Smooth muscle cell (in vitro differentiated cells): ENCODE measurements at regions not wholly inside any gene's neighbourhood (a gene's known extent, or its start where the extent isn't known, plus 50 kb on each side); places are given as distances from the start of the nearest gene placed in this dataset.
"Not testable (repeated sequence)": the region's sequence is repeated elsewhere in the genome, so short reads cannot be mapped to it uniquely, and the experiment has no call there.

Source experiments
- DNase-seq: peaks from one replicate; lab custom pipeline; 2025; ENCODE audit not compliant: unreplicated experiment; lab: John Stamatoyannopoulos, UW
- H2AFZ ChIP-seq: fragments of 200-600 bp; sonication (generic); 2 replicates; pipeline ENCODE4 v1.6.0; 2016; ENCODE audit warnings: antibody characterized with exemption, low read depth, mild to moderate bottlenecking
- H3F3A ChIP-seq: fragments of 200-600 bp; sonication (generic); 2 replicates; pipeline ENCODE4 v1.6.0; 2017; ENCODE audit warnings: antibody characterized with exemption, low read depth
- H3K27ac ChIP-seq: fragments of 200-600 bp; sonication (generic); 2 replicates; pipeline ENCODE4 v1.5.1; 2016; ENCODE audit warnings: low read depth, mild to moderate bottlenecking
- H3K27me3 ChIP-seq: fragments of 200-600 bp; sonication (generic); 2 replicates; pipeline ENCODE4 v1.6.1; 2016; ENCODE audit warnings: low read depth, mild to moderate bottlenecking
- H3K36me3 ChIP-seq: fragments of 200-600 bp; sonication (generic); 2 replicates; pipeline ENCODE4 v1.5.1; 2016; ENCODE audit warnings: low read depth
- H3K4me1 ChIP-seq: fragments of 200-600 bp; sonication (generic); 2 replicates; pipeline ENCODE4 v1.5.1; 2016; ENCODE audit warnings: low read depth
- H3K4me2 ChIP-seq: fragments of 200-600 bp; sonication (generic); 2 replicates; pipeline ENCODE4 v1.6.0; 2016; ENCODE audit warnings: mild to moderate bottlenecking
- H3K4me3 ChIP-seq: fragments of 200-600 bp; sonication (generic); 2 replicates; pipeline ENCODE4 v1.5.1; 2016; ENCODE audit warnings: mild to moderate bottlenecking
- H3K79me2 ChIP-seq: fragments of 200-600 bp; sonication (generic); 2 replicates; pipeline ENCODE4 v1.6.0; 2016; ENCODE audit warnings: low read depth, mild to moderate bottlenecking
- H3K9ac ChIP-seq: fragments of 200-600 bp; sonication (generic); 2 replicates; pipeline ENCODE4 v1.6.0; 2016; ENCODE audit warnings: low read depth
- H3K9me3 ChIP-seq: fragments of 200-600 bp; sonication (generic); replicated peaks from 2 replicates; pipeline ENCODE4 v1.5.1; 2016; ENCODE audit warnings: low read depth
- H4K20me1 ChIP-seq: fragments of 200-600 bp; sonication (generic); 2 replicates; pipeline ENCODE4 v1.6.0; 2016; ENCODE audit warnings: low read depth
- WGBS: methylation state at CpG from one replicate; pipeline ENCODE4 v1.1.7; 2016; ENCODE audit warnings: low lambda C conversion rate; 5-methylcytosine and 5-hydroxymethylcytosine counted together
- TF ChIP-seq, protein P1 (sequence below): fragments of 200-600 bp; sonication (generic); IDR thresholded peaks from 2 replicates; pipeline ENCODE4 v1.5.1; 2017; ENCODE audit warnings: borderline replicate concordance, mild to moderate bottlenecking, antibody characterized with exemption; ENCODE audit not compliant: insufficient read depth, poor library complexity, severe bottlenecking

DNA sequence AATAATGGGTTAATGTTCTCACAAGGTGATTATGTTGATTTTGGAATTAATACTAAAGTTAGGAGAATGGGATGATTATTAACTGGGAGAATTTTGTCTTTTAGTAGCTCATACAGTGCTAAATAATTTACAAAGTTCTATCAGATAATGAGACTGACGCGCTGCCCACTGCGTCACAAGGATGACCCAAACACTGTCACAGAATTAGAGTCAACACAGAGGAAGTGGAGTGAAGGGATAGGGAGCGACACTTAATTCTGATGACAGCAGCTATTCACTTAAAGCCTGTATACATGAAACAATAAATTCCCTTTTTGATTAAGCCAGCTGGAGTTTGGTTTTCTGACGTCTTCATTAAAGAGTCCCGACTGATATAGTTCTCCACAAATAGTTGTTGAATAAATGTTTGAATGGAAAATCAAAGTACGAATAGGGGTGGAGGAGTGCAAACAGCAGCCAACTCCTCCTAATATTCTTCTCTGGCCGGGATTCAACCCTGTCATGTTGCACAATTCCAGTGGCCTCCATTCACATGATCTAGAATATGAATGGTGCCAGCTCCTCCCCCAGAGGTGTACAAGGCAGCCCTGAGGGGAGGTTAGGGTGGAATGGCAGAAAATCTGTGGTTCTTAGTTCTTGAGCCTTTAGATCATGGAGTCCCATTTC lies 140.3 kb downstream of the PCSK1 start:
- no peak for DNase-seq
- WGBS, result 86% methylated on average over 8 of the region's 8 CpGs
- TF ChIP-seq, protein P1, sequence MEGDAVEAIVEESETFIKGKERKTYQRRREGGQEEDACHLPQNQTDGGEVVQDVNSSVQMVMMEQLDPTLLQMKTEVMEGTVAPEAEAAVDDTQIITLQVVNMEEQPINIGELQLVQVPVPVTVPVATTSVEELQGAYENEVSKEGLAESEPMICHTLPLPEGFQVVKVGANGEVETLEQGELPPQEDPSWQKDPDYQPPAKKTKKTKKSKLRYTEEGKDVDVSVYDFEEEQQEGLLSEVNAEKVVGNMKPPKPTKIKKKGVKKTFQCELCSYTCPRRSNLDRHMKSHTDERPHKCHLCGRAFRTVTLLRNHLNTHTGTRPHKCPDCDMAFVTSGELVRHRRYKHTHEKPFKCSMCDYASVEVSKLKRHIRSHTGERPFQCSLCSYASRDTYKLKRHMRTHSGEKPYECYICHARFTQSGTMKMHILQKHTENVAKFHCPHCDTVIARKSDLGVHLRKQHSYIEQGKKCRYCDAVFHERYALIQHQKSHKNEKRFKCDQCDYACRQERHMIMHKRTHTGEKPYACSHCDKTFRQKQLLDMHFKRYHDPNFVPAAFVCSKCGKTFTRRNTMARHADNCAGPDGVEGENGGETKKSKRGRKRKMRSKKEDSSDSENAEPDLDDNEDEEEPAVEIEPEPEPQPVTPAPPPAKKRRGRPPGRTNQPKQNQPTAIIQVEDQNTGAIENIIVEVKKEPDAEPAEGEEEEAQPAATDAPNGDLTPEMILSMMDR, result no peak
- peaks cover 2% of the 10 kb centered on the region for H3K4me1 ChIP-seq
- H4K20me1 ChIP-seq, result no peaks in the 10 kb centered on the region
- no peak overlapping the region for H3K9ac ChIP-seq
- H3K4me3 ChIP-seq, result no peak overlapping the region
- H3K36me3 ChIP-seq, result no peaks in the 10 kb centered on the region
- no peak overlapping the region for H3K27ac ChIP-seq
- H3K79me2 ChIP-seq, result no peaks in the 10 kb centered on the region
- no peak overlapping the region for H3K4me2 ChIP-seq
- H3K9me3 ChIP-seq, result no peaks in the 10 kb centered on the region
- H3K27me3 ChIP-seq, result no peaks in the 10 kb centered on the region
- H3F3A ChIP-seq, result peaks cover 3% of the 10 kb centered on the region
- no peak overlapping the region for H2AFZ ChIP-seq

DNA sequence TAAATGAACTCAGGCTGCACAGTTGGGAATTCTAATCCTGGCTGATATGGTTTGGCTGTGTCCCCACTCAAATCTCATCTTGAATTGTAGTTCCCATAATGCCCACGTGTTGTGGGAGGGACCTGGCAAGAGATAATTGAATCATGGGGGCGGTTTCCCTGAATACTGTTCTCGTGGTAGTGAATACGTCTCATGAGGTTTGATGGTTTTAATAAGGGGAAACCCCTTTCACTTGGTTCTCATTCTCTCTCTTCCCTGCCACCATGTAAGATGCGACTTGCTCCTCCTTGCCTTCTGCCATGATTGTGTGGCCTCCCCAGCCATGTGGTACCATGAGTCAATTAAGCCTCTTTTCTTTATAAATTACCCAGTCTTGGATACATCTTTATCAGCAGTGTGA lies 143.8 kb downstream of the PCSK1 start:
- not testable (repeated sequence) for H3K36me3 ChIP-seq, H4K20me1 ChIP-seq, H3K4me2 ChIP-seq, DNase-seq, H3K9ac ChIP-seq, H3K4me3 ChIP-seq, H2AFZ ChIP-seq, H3K9me3 ChIP-seq, H3K27ac ChIP-seq, H3K27me3 ChIP-seq, H3F3A ChIP-seq, H3K79me2 ChIP-seq
- H3K4me1 ChIP-seq, result peaks cover 27% of the 10 kb centered on the region
- 98% methylated on average over 5 of the region's 5 CpGs for WGBS

DNA sequence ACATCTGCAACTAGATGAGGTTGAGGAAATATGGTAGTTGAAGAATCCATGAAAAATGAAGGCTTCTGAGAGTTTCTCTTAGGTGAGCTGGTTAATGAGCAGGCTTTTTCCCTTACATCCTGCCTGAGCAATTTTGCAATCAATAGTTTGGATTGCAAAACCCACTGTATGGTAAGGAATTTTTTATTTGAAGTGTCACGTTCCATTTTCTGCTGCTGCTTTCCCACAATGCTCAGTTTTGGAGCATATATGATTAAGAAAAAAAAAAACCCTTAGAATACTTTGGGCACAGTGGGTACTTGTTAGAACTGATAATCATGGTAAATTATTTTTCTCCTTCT lies 144.2 kb downstream of the PCSK1 start:
- no peaks in the 10 kb centered on the region for H3F3A ChIP-seq
- no peaks in the 10 kb centered on the region for H3K27me3 ChIP-seq
- H3K4me1 ChIP-seq, result peaks cover 27% of the 10 kb centered on the region
- no peaks in the 10 kb centered on the region for H4K20me1 ChIP-seq
- no peaks in the 10 kb centered on the region for H3K9me3 ChIP-seq
- H3K27ac ChIP-seq, result no peak overlapping the region
- no peaks in the 10 kb centered on the region for H3K36me3 ChIP-seq
- DNase-seq, result no peak
- no peak overlapping the region for H3K4me3 ChIP-seq
- TF ChIP-seq, protein P1, result no peak
- no peak overlapping the region for H3K4me2 ChIP-seq
- no peak overlapping the region for H2AFZ ChIP-seq
- no peaks in the 10 kb centered on the region for H3K79me2 ChIP-seq
- WGBS, result 63% methylated on average over 1 of the region's 1 CpG
- H3K9ac ChIP-seq, result no peak overlapping the region

DNA sequence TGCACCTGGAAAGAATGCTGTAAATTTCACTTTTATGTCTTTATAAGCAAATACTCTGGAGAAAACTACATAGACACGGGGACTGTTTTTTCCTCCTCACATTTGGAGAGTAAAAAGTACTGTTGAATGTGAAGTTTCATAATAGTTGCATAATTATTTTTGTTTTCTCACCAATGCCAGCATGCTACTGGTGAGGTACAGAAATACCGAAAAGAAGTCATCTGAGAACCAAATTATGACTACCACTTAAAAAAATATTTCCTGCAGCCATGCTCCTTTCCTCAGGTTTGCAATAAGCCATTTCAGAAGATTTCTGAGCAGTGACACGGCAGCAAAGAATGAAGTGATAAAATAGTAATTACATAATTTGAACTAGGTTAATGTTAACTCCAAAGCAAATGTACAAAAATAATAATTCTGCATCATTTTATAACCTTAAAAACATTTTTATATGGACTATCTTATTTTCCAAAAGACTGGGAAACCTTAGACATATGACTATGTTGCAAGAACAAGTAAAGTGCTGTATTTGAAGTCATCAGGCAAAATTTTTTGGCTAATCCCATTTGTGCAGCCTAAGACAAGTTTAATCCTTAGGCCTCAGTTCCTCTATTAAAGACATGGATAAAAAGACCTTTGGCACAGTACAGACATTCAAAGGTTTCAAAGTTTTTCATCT lies 144.7 kb downstream of the PCSK1 start:
- TF ChIP-seq, protein P1, result no peak
- no peaks in the 10 kb centered on the region for H3K36me3 ChIP-seq
- H4K20me1 ChIP-seq, result no peaks in the 10 kb centered on the region
- 88% methylated on average over 3 of the region's 3 CpGs for WGBS
- H3K27ac ChIP-seq, result no peak overlapping the region
- H3K9ac ChIP-seq, result no peak overlapping the region
- H3K27me3 ChIP-seq, result no peaks in the 10 kb centered on the region
- DNase-seq, result no peak
- H2AFZ ChIP-seq, result no peak overlapping the region
- H3K9me3 ChIP-seq, result no peaks in the 10 kb centered on the region
- H3K4me1 ChIP-seq, result peaks cover 27% of the 10 kb centered on the region
- H3K4me2 ChIP-seq, result no peak overlapping the region
- no peaks in the 10 kb centered on the region for H3K79me2 ChIP-seq
- H3F3A ChIP-seq, result no peaks in the 10 kb centered on the region
- H3K4me3 ChIP-seq, result no peak overlapping the region
